ENCODE measurements at regions not wholly inside any gene's neighbourhood (a gene's known extent, or its start where the extent isn't known, plus 50 kb on each side); places are given as distances from the start of the nearest gene placed in this dataset.

- Histone ChIP-seq H3K27ac (no peak overlapping the region), H3K4me3 (no peak overlapping the region), H3K4me1 (no peaks in the 10 kb centered on the region), H3K9me3 (peaks cover 0 to 7% of the 10 kb centered on the region in 2 donors), H3K27me3 (no peaks in the 10 kb centered on the region), H3K36me3 (no peaks in the 10 kb centered on the region)
- no peak for DNase-seq
- no peak for TF ChIP-seq CTCF (IDR thresholded peaks at IDR 0.05)
- intact Hi-C loops (cut with DNase I) = no loop called here
- ATAC-seq = no peak
Measured at GRCh38 chr22:47690586-47690985, 928.1 kb downstream of the TBC1D22A start.

GRCh38 chr22:47690166-47690565 lies 927.7 kb downstream of the TBC1D22A start:
- Histone ChIP-seq H3K36me3 (no peaks in the 10 kb centered on the region), H3K27ac (no peak overlapping the region), H3K9me3 (peaks cover 0 to 7% of the 10 kb centered on the region in 2 donors), H3K27me3 (no peaks in the 10 kb centered on the region), H3K4me3 (no peak overlapping the region), H3K4me1 (no peaks in the 10 kb centered on the region)
- no peak for TF ChIP-seq CTCF (IDR thresholded peaks at IDR 0.05)
- ATAC-seq (no peak), DNase-seq (no peak)
- intact Hi-C loops (cut with DNase I) = no loop called here

- no peaks in the 10 kb centered on the region for H3K4me1 ChIP-seq
Measured at GRCh38 chr22:47687776-47688175, 925.3 kb downstream of the TBC1D22A start.

GRCh38 chr22:47687346-47687655 lies 924.9 kb downstream of the TBC1D22A start:
- Histone ChIP-seq H3K4me3 (no peak overlapping the region), H3K36me3 (no peaks in the 10 kb centered on the region), H3K9me3 (peaks cover 0 to 36% of the 10 kb centered on the region in 2 donors), H3K4me1 (no peaks in the 10 kb centered on the region), H3K27me3 (no peaks in the 10 kb centered on the region), H3K27ac (no peak overlapping the region)
- intact Hi-C loops (cut with DNase I) = no loop called here
- ATAC-seq (no peak), DNase-seq (no peak)
- TF ChIP-seq CTCF (IDR thresholded peaks at IDR 0.05) = no peak

More at GRCh38 chr22:47687776-47688175, 925.3 kb downstream of the TBC1D22A start:
- intact Hi-C loops (cut with DNase I) = no loop called here
- H3K27me3 ChIP-seq = no peaks in the 10 kb centered on the region
- no peak overlapping the region for H3K27ac ChIP-seq
- no peak for ATAC-seq
- H3K36me3 ChIP-seq = no peaks in the 10 kb centered on the region
- no peak overlapping the region for H3K4me3 ChIP-seq
- TF ChIP-seq CTCF (IDR thresholded peaks at IDR 0.05) = no peak
- no peak for DNase-seq
- peaks cover 0 to 31% of the 10 kb centered on the region in 2 donors for H3K9me3 ChIP-seq

GRCh38 chr22:47686594-47687345 lies 924.3 kb downstream of the TBC1D22A start:
- Histone ChIP-seq H3K36me3 (no peaks in the 10 kb centered on the region), H3K9me3 (peaks cover 0 to 41% of the 10 kb centered on the region in 2 donors), H3K4me3 (no peak overlapping the region), H3K4me1 (no peaks in the 10 kb centered on the region), H3K27ac (no peak overlapping the region), H3K27me3 (no peaks in the 10 kb centered on the region)
- intact Hi-C loops (cut with DNase I) = no loop called here
- ATAC-seq (no peak), DNase-seq (no peak)
- no peak for TF ChIP-seq CTCF (IDR thresholded peaks at IDR 0.05)

Measured in left lung (tissue), 4 donors.